GM18858 (cell line): ENCODE measurements at regions not wholly inside any gene's neighbourhood (a gene's known extent, or its start where the extent isn't known, plus 50 kb on each side); places are given as distances from the start of the nearest gene placed in this dataset.

Experiments used
- ATAC-seq: cut with Tn5 transposase; IDR thresholded peaks from one replicate; pipeline ENCODE4 v1.9.1; 2021; ENCODE audit not compliant: unreplicated experiment

GRCh38 chr3:127134466-127134865 is 58.5 kb upstream of the PRR23E start:
- no peak for ATAC-seq

GRCh38 chr3:127134887-127135240 is 58.1 kb upstream of the PRR23E start:
- ATAC-seq: no peak

- no peak for ATAC-seq
Measured at GRCh38 chr3:127135241-127136023, 57.5 kb upstream of the PRR23E start.

GRCh38 chr3:127136024-127136600 is 56.8 kb upstream of the PRR23E start:
- no peak for ATAC-seq

GRCh38 chr3:127136706-127137105 is 56.2 kb upstream of the PRR23E start:
- ATAC-seq: no peak

GRCh38 chr3:127137113-127137512 is 55.8 kb upstream of the PRR23E start:
- ATAC-seq: no peak

- no peak for ATAC-seq
Measured at GRCh38 chr3:127137757-127138536, 55.0 kb upstream of the PRR23E start.

- ATAC-seq: no peak
Measured at GRCh38 chr3:127139601-127140500, 53.1 kb upstream of the PRR23E start.

GRCh38 chr3:127140501-127141460 is 52.1 kb upstream of the PRR23E start:
- ATAC-seq: no peak

GRCh38 chr3:127141921-127142730 is 50.8 kb upstream of the PRR23E start:
- ATAC-seq: no peak
